NCI-H2227 (cell line): ENCODE measurements at regions not wholly inside any gene's neighbourhood (a gene's known extent, or its start where the extent isn't known, plus 50 kb on each side); places are given as distances from the start of the nearest gene placed in this dataset.
A peak's percentile ranks its signal among the peaks of the same experiment; 100 is the strongest.

ENCODE experiments used
- DNase-seq: peaks from one replicate; lab custom pipeline; 2025; ENCODE audit not compliant: unreplicated experiment; lab: John Stamatoyannopoulos, UW

GRCh38 chr2:126437016-126437415, 218.9 kb upstream of the GYPC start:
- DNase-seq = no peak

GRCh38 chr2:126444512-126444911, 211.4 kb upstream of the GYPC start:
- DNase-seq = no peak

- no peak for DNase-seq
Measured at GRCh38 chr2:126446106-126446695, 209.8 kb upstream of the GYPC start.

GRCh38 chr2:126448611-126449010, 207.3 kb upstream of the GYPC start:
- no peak for DNase-seq

- no peak for DNase-seq
Measured at GRCh38 chr2:126449677-126450076, 206.3 kb upstream of the GYPC start.

- DNase-seq = no peak
Measured at GRCh38 chr2:126463892-126464674, 191.9 kb upstream of the GYPC start.

- DNase-seq = no peak
Measured at GRCh38 chr2:126467367-126468054, 188.4 kb upstream of the GYPC start.

- no peak for DNase-seq
Measured at GRCh38 chr2:126475031-126475430, 180.9 kb upstream of the GYPC start.

GRCh38 chr2:126476691-126477090, 179.3 kb upstream of the GYPC start:
- no peak for DNase-seq

- no peak for DNase-seq
Measured at GRCh38 chr2:126480033-126480432, 175.9 kb upstream of the GYPC start.

- peak; percentile 40 for DNase-seq
Measured at GRCh38 chr2:126482582-126483464, 173.1 kb upstream of the GYPC start.

- no peak for DNase-seq
Measured at GRCh38 chr2:126494593-126494992, 161.4 kb upstream of the GYPC start.

- DNase-seq = no peak
Measured at GRCh38 chr2:126495189-126495588, 160.8 kb upstream of the GYPC start.

- no peak for DNase-seq
Measured at GRCh38 chr2:126496493-126496892, 159.5 kb upstream of the GYPC start.

- DNase-seq = no peak
Measured at GRCh38 chr2:126503476-126503875, 152.5 kb upstream of the GYPC start.

GRCh38 chr2:126504949-126505348, 151.0 kb upstream of the GYPC start:
- DNase-seq = no peak

- no peak for DNase-seq
Measured at GRCh38 chr2:126506786-126507185, 149.2 kb upstream of the GYPC start.

- peak; percentile 51 for DNase-seq
Measured at GRCh38 chr2:126507425-126507911, 148.5 kb upstream of the GYPC start.

GRCh38 chr2:126510356-126510755, 145.6 kb upstream of the GYPC start:
- DNase-seq = no peak

- no peak for DNase-seq
Measured at GRCh38 chr2:126510960-126511359, 145.0 kb upstream of the GYPC start.

GRCh38 chr2:126512026-126512425, 143.9 kb upstream of the GYPC start:
- no peak for DNase-seq
